CD4-positive, CD25-positive, alpha-beta regulatory T cell (primary cell): ENCODE measurements at regions not wholly inside any gene's neighbourhood (a gene's known extent, or its start where the extent isn't known, plus 50 kb on each side); places are given as distances from the start of the nearest gene placed in this dataset.

Source experiments
- ATAC-seq, 2 donors: fragments of 150-1000 bp; cut with Tn5 transposase; one replicate each; pipeline ENCODE4 v1.10.0; 2021; ENCODE audit warnings: low read depth in 2 of 2, moderate number of reproducible peaks in 2 of 2, moderate library complexity in 1 of 2
- DNase-seq, 3 donors: peaks; one replicate each; pipeline versions ENCODE4 v3.0.0 to v3.0.0-alpha.2; 2012 to 2022; ENCODE audit warnings: mixed read lengths in 1 of 3
- H3K27ac ChIP-seq: one replicate; pipeline ENCODE4 v1.7.0; 2013; ENCODE audit warnings: mild to moderate bottlenecking, low read length; ENCODE audit not compliant: insufficient read depth, poor library complexity, severe bottlenecking
- H3K27me3 ChIP-seq: one replicate; pipeline ENCODE4 v1.7.0; 2013; ENCODE audit warnings: low read length; ENCODE audit not compliant: control insufficient read depth, insufficient read depth
- H3K36me3 ChIP-seq: one replicate; pipeline ENCODE4 v1.7.0; 2013; ENCODE audit warnings: mild to moderate bottlenecking, low read length, moderate library complexity; ENCODE audit not compliant: control insufficient read depth, insufficient read depth
- H3K4me1 ChIP-seq: 2 replicates; pipeline ENCODE4 v1.7.0; 2013; ENCODE audit warnings: mild to moderate bottlenecking, low read length; ENCODE audit not compliant: insufficient read depth, control insufficient read depth, poor library complexity, severe bottlenecking
- H3K4me3 ChIP-seq: one replicate; pipeline ENCODE4 v1.7.0; 2013; ENCODE audit warnings: low read depth, mild to moderate bottlenecking, low read length, moderate library complexity
- H3K9me3 ChIP-seq, 2 experiments: 1 replicate in 1 of 2; 2 replicates in 1 of 2; pipeline ENCODE4 v1.7.0; 2013; ENCODE audit warnings: low read length in 2 of 2, mild to moderate bottlenecking in 1 of 2, moderate library complexity in 1 of 2; ENCODE audit not compliant: control insufficient read depth in 2 of 2
- H3K27ac Mint-ChIP-seq, 3 donors: one replicate each; pipeline ENCODE4 v1.8.0; 2020 to 2022; ENCODE audit warnings: mild to moderate bottlenecking in 3 of 3, mixed read lengths in 3 of 3, moderate library complexity in 2 of 3
- H3K27me3 Mint-ChIP-seq: one replicate; pipeline ENCODE4 v1.8.0; 2022; ENCODE audit warnings: mild to moderate bottlenecking, mixed read lengths
- H3K36me3 Mint-ChIP-seq: one replicate; pipeline ENCODE4 v1.8.0; 2020; ENCODE audit warnings: mixed read lengths
- H3K4me1 Mint-ChIP-seq, 4 donors: one replicate each; pipeline ENCODE4 v1.8.0; 2020 to 2022; ENCODE audit warnings: mixed read lengths in 4 of 4, mild to moderate bottlenecking in 1 of 4
- H3K4me3 Mint-ChIP-seq, 4 donors: one replicate each; pipeline ENCODE4 v1.8.0; 2020 to 2022; ENCODE audit warnings: mild to moderate bottlenecking in 4 of 4, mixed read lengths in 4 of 4, moderate library complexity in 3 of 4
- H3K9me3 Mint-ChIP-seq, 7 donors: one replicate each; pipeline ENCODE4 v1.8.0; 2020 to 2022; ENCODE audit warnings: mixed read lengths in 7 of 7, mild to moderate bottlenecking in 3 of 7, moderate library complexity in 2 of 7

DNA sequence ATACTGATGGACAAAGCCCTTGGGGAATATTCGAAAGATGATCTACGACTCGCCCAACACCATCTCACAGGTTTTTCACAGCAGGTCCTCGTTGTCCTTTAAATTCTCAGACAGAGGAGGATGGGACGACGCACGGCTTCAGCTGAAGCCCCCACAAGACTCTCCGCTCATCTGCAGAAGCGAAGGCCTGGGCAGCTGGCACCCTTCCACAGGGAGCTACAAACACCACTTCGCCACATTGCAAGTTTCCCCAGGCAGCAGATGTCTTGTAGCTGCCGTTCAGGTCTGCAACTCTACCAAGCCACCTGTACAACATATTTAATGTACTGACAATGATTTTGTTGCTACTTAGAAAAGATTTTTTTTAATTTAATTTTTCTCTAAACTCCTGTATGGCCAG, 642.9 kb downstream of the ZEB2 start:
- H3K9me3 ChIP-seq = no peaks in the 10 kb centered on the region
- no peaks in the 10 kb centered on the region for H3K4me1 ChIP-seq
- no peaks in the 10 kb centered on the region for H3K36me3 ChIP-seq
- no peak overlapping the region for H3K4me3 Mint-ChIP-seq
- no peak for DNase-seq
- no peak overlapping the region for H3K4me3 ChIP-seq
- no peak overlapping the region for H3K27ac Mint-ChIP-seq
- peaks cover 0 to 8% (median 0%) of the 10 kb centered on the region in 7 donors for H3K9me3 Mint-ChIP-seq
- no peaks in the 10 kb centered on the region for H3K4me1 Mint-ChIP-seq
- peaks cover 8% of the 10 kb centered on the region for H3K27me3 Mint-ChIP-seq
- H3K36me3 Mint-ChIP-seq = no peaks in the 10 kb centered on the region
- no peak for ATAC-seq
- H3K27ac ChIP-seq = no peak overlapping the region
- H3K27me3 ChIP-seq = no peaks in the 10 kb centered on the region

DNA sequence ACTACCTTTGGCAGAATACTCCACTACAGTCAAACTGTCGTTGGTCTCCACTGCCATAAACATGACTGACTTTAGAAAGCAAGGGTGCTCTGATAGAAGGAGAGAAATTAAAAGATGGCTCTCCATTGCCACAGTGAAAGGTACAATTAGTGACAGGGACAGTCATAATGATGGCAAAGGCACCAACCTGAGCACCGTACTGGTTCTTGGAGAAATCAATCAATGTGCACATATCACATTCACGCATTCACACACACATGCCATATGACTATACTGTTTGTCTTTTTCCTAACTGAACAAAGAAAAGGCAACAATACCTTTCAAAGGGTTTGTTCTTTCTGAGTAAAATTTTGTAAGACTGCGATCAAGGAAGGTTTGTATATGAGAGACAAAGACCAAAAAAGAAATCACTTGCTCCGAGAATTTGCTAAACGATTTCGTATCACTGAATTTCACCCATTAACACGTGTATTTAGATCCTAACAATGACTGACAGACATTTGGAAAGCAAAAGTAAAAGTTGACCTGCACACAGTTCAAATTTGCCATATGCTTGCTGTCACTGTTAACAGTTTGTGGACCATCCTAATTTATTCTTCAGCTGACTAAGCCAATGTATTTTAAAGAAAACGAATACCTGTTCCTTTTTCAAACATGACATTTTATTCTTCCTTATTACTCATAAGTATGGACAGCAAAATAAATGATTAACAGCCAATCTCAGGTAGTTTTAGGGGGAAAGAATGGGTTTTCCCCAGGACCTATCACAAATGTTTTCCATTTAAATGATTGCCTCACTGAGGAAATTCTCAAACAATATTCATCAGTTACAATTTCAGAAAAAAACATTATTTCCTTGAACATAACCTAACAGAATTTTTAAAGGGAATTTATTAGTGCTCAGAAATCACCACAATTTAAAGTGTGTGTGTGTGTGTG, 644.4 kb downstream of the ZEB2 start:
- Mint-ChIP-seq H3K27me3 (peaks cover under 1% of the 10 kb centered on the region), H3K4me1 (no peaks in the 10 kb centered on the region), H3K36me3 (no peaks in the 10 kb centered on the region), H3K9me3 (peaks cover 0 to 17% (median 3%) of the 10 kb centered on the region in 7 donors), H3K27ac (no peak overlapping the region), H3K4me3 (no peak overlapping the region)
- Histone ChIP-seq H3K27ac (no peak overlapping the region), H3K4me3 (no peak overlapping the region), H3K27me3 (no peaks in the 10 kb centered on the region), H3K4me1 (no peaks in the 10 kb centered on the region), H3K9me3 (peaks cover 0 to 2% of the 10 kb centered on the region in 2 experiments), H3K36me3 (no peaks in the 10 kb centered on the region)
- DNase-seq = no peak
- no peak for ATAC-seq

DNA sequence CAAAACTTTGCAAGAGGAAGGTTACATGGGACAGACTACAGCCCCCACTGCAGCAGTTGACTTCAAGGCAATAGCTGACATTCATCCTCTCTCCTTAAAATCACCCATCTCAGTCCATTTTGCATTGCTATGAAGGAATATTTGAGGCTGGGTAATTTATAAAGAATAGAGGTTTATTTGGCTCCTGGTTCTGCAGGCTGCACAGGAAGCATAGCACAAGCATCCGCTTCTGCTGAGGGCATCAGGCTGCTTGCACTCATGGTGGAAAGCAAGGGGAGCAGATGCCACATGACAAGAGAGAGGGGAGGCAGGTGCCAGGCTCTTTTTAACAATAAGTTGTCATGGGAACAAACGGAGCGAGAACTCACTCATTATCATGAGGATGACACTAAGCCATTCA, 646.0 kb downstream of the ZEB2 start:
- Mint-ChIP-seq H3K27ac (no peak overlapping the region), H3K9me3 (peaks cover 0 to 25% (median 6%) of the 10 kb centered on the region in 7 donors), H3K36me3 (no peaks in the 10 kb centered on the region), H3K4me3 (no peak overlapping the region), H3K27me3 (peaks cover 9% of the 10 kb centered on the region), H3K4me1 (no peaks in the 10 kb centered on the region)
- Histone ChIP-seq H3K27me3 (no peaks in the 10 kb centered on the region), H3K36me3 (no peaks in the 10 kb centered on the region), H3K4me3 (no peak overlapping the region), H3K9me3 (peaks cover 0 to 7% of the 10 kb centered on the region in 2 experiments), H3K27ac (no peak overlapping the region), H3K4me1 (no peaks in the 10 kb centered on the region)
- DNase-seq (no peak), ATAC-seq (no peak)

DNA sequence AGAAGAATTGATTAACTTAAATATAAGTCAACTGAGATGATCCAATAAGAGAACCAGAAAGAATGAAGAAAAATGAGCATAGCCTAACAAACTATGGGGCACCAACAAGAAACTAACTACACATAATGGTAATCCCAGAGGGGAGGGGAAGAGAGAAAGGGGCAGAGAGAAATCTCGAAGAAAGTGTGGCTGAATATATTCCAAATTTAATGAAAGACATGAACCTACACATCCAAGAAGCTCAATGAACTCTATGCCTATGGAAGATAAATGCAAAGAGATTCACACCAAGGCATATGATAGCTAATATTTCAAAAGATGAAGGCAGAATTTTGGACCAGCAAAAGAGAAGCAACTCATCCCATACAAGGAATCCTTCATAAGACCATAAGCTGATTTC, 649.2 kb downstream of the ZEB2 start:
- peaks cover 9% of the 10 kb centered on the region for H3K27me3 Mint-ChIP-seq
- no peak overlapping the region for H3K4me3 Mint-ChIP-seq
- Histone ChIP-seq H3K27ac (no peak overlapping the region), H3K36me3 (no peaks in the 10 kb centered on the region), H3K9me3 (peaks cover 0 to 9% of the 10 kb centered on the region in 2 experiments), H3K4me3 (no peak overlapping the region), H3K4me1 (no peaks in the 10 kb centered on the region), H3K27me3 (peaks cover 5% of the 10 kb centered on the region)
- H3K36me3 Mint-ChIP-seq = no peaks in the 10 kb centered on the region
- DNase-seq = no peak
- peaks cover 4 to 25% (median 6%) of the 10 kb centered on the region in 7 donors for H3K9me3 Mint-ChIP-seq
- no peak overlapping the region for H3K27ac Mint-ChIP-seq
- no peaks in the 10 kb centered on the region for H3K4me1 Mint-ChIP-seq
- ATAC-seq = no peak

DNA sequence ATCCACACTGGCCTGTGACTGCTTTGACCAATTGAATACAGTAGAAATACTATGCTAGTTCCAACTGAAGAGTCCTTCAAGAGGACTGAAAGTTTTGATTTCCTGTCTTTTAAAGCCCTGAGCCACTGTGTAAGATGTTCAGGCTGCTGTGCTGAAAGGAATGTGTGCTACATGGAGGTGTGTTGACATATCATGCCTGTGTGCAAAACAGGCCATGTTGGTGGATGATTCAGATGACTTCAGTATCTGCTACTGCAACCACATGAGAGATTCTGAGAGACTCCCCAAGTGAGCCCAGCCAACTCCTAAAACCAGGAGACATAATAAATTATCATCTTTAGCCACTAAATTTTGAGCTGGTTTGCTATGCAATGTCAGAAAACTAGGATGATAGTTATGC, 662.9 kb downstream of the ZEB2 start:
- Histone ChIP-seq H3K27ac (no peak overlapping the region), H3K9me3 (no peaks in the 10 kb centered on the region), H3K4me1 (no peaks in the 10 kb centered on the region), H3K36me3 (no peaks in the 10 kb centered on the region), H3K27me3 (peaks cover 7% of the 10 kb centered on the region), H3K4me3 (no peak overlapping the region)
- ATAC-seq (no peak), DNase-seq (no peak)
- Mint-ChIP-seq H3K4me3 (no peak overlapping the region), H3K36me3 (no peaks in the 10 kb centered on the region), H3K4me1 (no peaks in the 10 kb centered on the region), H3K27ac (no peak overlapping the region), H3K27me3 (peaks cover 4% of the 10 kb centered on the region), H3K9me3 (peaks cover 0 to 4% (median 0%) of the 10 kb centered on the region in 7 donors)

DNA sequence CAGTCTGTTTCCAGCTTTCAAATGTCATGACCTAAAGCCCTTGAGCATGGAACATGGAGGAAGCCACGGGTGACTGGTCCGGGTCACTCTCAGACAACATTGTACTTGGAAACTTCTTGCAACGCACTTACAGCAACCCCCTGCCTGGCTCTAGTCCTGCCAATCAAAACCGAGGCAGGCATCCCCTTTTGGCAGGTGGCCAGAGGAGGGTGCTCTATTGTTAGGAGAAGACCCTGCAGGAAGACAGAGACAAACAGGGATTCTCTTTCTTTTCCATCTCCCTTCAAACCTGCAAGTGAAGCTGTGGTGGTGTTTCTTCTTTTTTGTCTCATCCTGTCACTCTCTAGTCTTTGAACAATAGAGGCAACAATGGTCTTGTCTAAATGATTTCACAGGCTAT, 667.2 kb downstream of the ZEB2 start:
- H3K27me3 Mint-ChIP-seq = peaks cover 32% of the 10 kb centered on the region
- Histone ChIP-seq H3K27me3 (peaks cover 14% of the 10 kb centered on the region), H3K4me1 (no peaks in the 10 kb centered on the region), H3K36me3 (no peaks in the 10 kb centered on the region), H3K27ac (no peak overlapping the region), H3K9me3 (no peaks in the 10 kb centered on the region), H3K4me3 (no peak overlapping the region)
- no peaks in the 10 kb centered on the region for H3K4me1 Mint-ChIP-seq
- no peak overlapping the region for H3K27ac Mint-ChIP-seq
- H3K9me3 Mint-ChIP-seq = peaks cover 0 to 2% (median 0%) of the 10 kb centered on the region in 7 donors
- DNase-seq (no peak), ATAC-seq (no peak)
- H3K4me3 Mint-ChIP-seq = no peak overlapping the region
- no peaks in the 10 kb centered on the region for H3K36me3 Mint-ChIP-seq

DNA sequence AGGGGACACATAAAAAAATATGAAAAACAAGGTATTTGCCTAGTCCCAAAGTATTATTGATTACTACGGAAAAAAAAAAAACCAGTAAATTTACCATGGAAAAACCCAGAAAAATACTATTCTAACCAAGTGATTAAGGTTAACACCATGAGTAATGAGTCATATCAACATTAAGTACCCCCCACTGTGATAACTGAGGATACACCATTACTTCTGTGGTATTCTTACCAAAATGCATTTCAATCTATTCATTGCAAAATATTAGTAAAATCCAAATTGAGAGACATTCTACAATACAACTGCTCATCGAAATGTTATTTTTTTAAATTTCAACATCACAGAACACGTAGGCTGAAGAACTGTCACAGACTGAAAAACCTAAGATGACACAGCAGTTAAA, 669.8 kb downstream of the ZEB2 start:
- DNase-seq (no peak), ATAC-seq (no peak)
- Mint-ChIP-seq H3K9me3 (peaks cover 0 to 5% (median 0%) of the 10 kb centered on the region in 7 donors), H3K4me3 (no peak overlapping the region), H3K27me3 (peaks cover 43% of the 10 kb centered on the region), H3K36me3 (no peaks in the 10 kb centered on the region), H3K4me1 (no peaks in the 10 kb centered on the region), H3K27ac (no peak overlapping the region)
- H3K9me3 ChIP-seq = no peaks in the 10 kb centered on the region
- no peak overlapping the region for H3K27ac ChIP-seq
- H3K4me1 ChIP-seq = no peaks in the 10 kb centered on the region
- H3K36me3 ChIP-seq = no peaks in the 10 kb centered on the region
- H3K4me3 ChIP-seq = no peak overlapping the region
- H3K27me3 ChIP-seq = peaks cover 15% of the 10 kb centered on the region

DNA sequence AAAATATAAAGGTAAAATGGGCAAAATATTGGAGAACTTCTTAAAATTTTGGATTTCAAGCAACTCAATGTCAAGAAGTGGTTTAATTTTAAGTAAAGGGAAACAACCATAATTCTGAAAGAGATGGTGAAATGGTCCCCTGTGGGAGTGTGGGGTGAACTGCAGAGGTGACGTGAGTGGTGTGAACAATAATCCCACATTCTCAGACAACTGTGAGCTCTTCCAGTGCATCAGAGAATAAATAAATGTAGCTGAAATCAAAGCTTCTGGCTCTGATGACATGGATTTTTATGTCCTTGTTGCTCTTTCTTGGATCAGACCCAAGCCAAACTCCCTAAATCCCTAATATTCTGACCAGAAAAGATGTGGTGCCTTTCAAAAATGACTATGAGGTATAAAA, 672.7 kb downstream of the ZEB2 start:
- ATAC-seq (no peak), DNase-seq (no peak)
- H3K4me1 Mint-ChIP-seq = no peaks in the 10 kb centered on the region
- no peak overlapping the region for H3K4me3 ChIP-seq
- H3K9me3 Mint-ChIP-seq = peaks cover 0 to 5% (median 0%) of the 10 kb centered on the region in 7 donors
- H3K4me3 Mint-ChIP-seq = no peak overlapping the region
- no peaks in the 10 kb centered on the region for H3K4me1 ChIP-seq
- H3K36me3 ChIP-seq = no peaks in the 10 kb centered on the region
- peaks cover 14% of the 10 kb centered on the region for H3K27me3 ChIP-seq
- no peaks in the 10 kb centered on the region for H3K9me3 ChIP-seq
- peaks cover 49% of the 10 kb centered on the region for H3K27me3 Mint-ChIP-seq
- H3K27ac Mint-ChIP-seq = peak overlapping the region in 1 of 3 donors; percentile 15
- no peaks in the 10 kb centered on the region for H3K36me3 Mint-ChIP-seq
- no peak overlapping the region for H3K27ac ChIP-seq
